Stimulated activated CD4-positive, alpha-beta T cell treated with anti-CD3 and anti-CD28 coated beads, TNF-alpha, amount 100 ng/mL, for 48 hours (primary cell): ENCODE measurements at regions not wholly inside any gene's neighbourhood (a gene's known extent, or its start where the extent isn't known, plus 50 kb on each side); places are given as distances from the start of the nearest gene placed in this dataset.

Experiments
- DNase-seq, 3 donors: peaks; one replicate each; pipeline ENCODE4 v3.0.0-alpha.2; 2020; ENCODE audit warnings: low read depth in 3 of 3

DNA sequence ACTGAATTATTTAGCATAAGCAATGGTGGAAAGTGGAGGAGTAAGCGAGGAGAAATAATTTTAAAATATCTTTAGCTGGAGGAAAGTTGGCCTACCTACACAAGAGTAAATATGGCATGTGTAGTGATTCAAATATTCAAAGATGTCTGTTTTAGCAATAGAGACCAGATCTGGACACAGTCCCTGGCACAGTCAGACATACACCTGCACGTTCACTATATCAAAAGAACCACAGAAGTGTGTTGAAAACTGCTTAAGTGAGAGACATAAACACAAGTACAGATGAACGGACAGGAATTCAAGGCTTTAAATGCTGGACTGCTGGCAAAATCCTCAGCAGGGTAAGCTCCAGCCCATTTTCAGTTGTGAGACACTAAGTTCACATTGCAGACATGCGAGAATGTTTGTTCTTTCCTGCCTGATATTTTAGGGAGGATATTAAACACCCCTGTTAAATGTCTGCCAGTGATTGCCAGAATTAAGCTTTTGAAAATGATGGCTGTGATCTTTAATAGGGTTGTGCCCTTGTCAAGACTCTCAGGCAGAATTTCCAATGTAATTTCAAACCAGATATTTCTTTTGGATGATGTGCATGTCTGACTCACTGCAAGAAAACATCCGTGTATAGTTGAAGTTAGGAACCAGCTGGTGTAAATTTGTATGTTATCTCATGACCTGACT is 810.6 kb downstream of the TLE4 start:
- no peak for DNase-seq

GRCh38 chr9:80380301-80380700 is 808.5 kb downstream of the TLE4 start:
- DNase-seq: no peak

- DNase-seq: no peak
Measured at GRCh38 chr9:80378669-80379293, 807.0 kb downstream of the TLE4 start.

GRCh38 chr9:80376180-80376579 is 804.4 kb downstream of the TLE4 start:
- no peak for DNase-seq

DNA sequence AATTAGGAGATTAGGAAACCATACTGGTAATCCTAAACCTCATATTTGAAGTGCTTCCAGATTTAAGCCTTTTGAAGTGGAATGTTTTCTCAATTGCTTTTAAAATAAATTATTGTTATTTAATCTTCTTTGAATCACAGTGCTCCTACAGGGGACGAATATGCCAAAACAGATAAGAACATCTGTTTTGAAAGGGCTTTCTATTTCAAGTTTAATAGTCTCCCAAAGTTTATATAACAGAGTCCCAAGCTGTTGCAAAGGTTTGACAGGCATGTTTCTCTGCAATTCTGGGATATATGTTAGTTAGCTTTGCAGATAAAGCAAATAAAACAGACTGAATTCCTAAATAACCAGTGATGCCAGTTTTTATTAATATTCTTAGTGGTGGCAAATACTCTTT is 803.7 kb downstream of the TLE4 start:
- no peak for DNase-seq

DNA sequence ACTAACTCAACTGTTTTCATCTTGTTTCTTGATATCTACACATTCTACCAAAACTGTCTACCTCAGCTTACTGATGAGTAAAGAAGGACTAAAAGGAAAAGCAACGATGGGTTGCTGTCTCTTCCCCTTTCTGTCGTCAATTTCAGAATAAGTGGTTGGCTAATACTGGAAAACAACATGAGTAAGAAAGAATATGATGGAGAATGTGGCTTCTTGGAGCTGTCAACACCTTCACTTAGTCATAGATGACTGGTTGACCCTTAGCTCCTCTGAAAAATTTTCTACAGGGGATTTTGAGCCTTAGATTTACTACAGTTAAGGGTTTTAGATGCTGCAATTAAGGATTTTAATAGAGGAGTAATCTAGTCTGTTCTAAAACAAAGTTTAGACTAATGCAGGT is 797.9 kb downstream of the TLE4 start:
- DNase-seq: no peak

GRCh38 chr9:80366626-80367025 is 794.9 kb downstream of the TLE4 start:
- DNase-seq: no peak

GRCh38 chr9:80359941-80360881 is 788.4 kb downstream of the TLE4 start:
- DNase-seq: no peak

DNA sequence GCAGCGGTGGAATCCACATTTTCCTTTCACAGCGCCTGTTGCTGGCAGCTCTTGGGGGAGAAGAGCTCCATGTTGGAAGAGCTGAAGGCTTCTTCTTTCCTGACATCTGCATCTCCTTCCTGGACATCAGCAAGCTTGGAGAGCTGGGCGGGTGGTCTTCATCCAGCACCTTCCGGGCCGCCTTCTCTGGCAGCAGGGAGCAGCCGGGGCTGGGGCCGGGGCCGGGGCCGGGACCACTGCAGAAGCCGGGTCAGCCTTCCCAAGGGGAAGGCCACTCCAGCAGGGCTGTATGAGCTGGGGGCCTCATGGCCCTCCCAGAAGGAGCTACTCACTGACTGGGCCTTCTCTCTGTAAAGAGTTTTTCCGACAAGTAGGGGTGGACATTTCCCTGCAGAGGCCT is 787.5 kb downstream of the TLE4 start:
- DNase-seq: no peak

GRCh38 chr9:80352967-80353366 is 781.2 kb downstream of the TLE4 start:
- no peak for DNase-seq

GRCh38 chr9:80351612-80352011 is 779.8 kb downstream of the TLE4 start:
- DNase-seq: no peak

DNA sequence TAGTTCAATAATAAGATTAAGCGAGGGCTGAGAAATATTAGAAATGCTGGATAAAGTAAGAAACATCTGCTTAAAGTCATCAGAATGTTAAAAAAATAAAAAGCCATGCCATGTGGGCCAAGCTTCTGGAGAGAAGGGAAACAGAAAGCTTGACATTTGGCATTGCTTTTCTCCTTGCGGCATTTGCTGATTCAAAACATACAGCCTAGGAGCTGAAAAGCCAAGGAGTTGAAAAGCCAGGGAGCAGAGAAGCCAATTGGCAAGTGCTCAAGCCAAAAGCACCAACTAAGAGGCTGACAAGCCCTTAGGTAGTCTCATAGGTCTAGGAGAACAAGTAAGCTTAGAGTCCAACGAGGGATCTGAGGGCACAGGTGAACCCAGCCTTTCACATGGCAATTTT is 754.3 kb downstream of the TLE4 start:
- DNase-seq: no peak

DNA sequence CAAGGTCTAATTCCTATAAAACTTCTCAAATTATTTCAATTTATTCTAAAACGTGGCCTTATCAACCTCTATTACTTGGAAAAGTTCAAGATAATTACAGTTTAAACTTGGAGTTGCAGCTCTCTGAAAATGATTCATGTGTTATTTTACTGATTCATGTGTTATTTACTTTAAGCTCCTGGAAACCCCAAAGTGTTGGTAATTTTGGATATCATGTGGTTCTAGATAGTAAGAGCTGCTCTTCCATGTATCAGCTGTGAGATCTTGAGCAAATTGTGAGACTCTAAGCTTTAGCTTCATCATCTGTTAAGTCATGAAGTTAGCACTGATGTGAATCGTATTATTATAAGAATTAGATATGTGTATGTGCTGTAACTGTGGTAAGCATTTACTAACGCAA is 749.2 kb downstream of the TLE4 start:
- DNase-seq: no peak

- no peak for DNase-seq
Measured at GRCh38 chr9:80320480-80320879, 748.7 kb downstream of the TLE4 start.

DNA sequence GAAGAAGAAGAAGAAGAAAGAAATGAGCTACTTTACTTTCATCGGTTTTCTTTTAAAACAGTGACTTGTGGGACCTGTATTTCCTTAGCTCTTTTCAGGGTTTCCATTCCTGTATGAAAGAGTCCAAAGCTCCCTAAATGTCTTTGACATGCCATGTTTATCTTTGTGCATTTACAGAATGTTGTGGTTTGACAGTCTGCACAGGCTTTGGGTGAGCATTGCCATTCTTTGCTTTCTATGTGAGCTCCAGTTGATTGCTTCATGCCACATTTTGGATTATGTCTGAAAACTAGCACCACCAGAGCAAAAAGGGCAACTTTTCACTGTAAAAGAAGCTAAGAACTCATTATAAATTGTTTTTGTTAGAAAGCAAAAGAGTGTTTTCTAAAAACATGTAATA is 733.4 kb downstream of the TLE4 start:
- DNase-seq: no peak

- DNase-seq: no peak
Measured at GRCh38 chr9:80294955-80295354, 723.2 kb downstream of the TLE4 start.

DNA sequence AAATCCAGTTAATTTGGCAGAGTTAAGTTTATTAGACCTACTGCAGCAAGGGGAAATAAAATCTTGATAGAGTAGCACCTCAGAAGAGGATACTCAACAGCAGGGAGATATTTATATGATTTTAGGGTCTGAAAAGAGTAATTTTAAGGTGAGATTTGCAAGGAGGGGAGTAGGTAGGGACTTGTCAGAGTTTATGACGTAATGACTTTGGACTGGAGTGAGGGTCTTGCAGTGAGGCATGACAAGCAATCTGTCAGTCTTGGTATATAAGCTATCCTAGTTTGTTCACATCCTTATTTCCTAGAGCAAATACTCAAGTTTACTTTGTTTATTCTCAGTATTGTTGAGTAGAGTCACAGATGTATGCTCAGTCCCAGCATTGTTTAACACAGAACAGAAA is 722.6 kb downstream of the TLE4 start:
- DNase-seq: no peak

DNA sequence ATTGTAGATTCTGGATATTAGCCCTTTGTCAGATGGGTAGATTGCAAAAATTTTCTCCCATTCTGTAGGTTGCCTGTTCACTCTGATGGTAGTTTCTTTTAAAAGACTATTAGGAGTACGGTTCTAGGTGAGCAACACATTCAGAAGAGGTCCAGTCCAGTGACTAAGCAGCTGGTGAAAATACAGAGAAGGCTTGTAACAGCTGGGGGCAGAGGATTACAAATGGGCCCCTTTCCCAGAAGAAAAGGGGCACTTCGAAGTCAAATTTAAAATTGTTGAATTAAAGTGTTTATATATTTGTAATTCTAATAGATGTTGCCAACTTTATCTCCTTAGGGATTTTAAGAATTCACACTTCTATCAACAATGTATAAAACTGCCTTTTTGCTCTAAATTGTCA is 720.5 kb downstream of the TLE4 start:
- DNase-seq: no peak

GRCh38 chr9:80285326-80285725 is 713.6 kb downstream of the TLE4 start:
- no peak for DNase-seq

DNA sequence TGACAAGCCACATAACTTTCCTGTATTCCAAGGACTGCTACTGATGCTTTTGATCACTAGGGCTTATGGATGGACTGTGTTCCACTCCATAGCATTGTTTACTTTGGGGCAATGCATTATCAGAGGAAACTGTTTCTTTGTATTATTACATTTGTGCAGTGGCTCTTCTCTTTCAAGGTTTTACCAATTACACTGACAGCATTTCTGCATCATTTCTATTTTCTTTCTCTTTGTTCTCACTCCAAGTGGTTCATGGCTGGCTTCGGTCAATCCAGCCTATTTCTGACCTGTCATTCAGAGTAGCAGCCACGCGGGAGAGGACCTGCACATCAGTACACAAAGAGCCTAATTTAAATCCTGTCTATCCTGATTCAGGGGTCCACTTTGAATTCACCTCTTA is 711.0 kb downstream of the TLE4 start:
- DNase-seq: no peak

DNA sequence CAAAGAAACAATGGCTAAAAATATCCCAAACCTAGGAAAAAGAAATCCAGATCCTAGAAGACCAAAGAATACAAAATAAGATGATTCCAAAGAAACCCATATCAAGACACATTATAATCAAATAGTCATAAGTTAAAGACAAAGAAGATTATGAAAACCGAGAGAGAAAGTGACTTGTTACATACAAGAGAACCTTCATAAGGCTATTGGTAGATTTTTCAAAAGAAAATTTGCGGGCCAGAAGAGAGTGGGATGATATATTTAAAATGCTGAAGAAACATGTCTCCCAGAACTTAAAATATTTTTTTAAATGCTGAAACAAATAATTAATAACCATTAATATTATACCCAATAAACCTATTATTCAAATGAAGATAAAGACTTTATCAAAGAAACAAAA is 687.3 kb downstream of the TLE4 start:
- no peak for DNase-seq

DNA sequence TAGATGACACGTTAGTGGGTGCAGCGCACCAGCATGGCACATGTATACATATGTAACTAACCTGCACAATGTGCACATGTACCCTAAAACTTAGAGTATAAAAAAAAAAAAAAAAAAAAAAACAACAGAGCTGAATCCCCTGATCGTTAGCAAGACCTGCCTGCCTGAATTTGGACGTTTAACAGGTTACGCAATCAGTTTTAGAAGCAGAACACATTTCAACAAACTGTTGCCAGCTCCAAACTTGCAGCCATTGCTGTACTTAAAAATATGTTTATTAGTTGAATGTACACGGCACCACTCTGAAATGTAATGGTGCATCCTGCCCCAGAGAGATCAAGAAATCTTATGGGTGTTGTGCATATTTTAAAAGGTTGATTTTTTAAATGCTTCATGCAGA is 680.0 kb downstream of the TLE4 start:
- no peak for DNase-seq

- DNase-seq: no peak
Measured at GRCh38 chr9:80242022-80242421, 670.3 kb downstream of the TLE4 start.
